ENCODE measurements at regions not wholly inside any gene's neighbourhood (a gene's known extent, or its start where the extent isn't known, plus 50 kb on each side); places are given as distances from the start of the nearest gene placed in this dataset.

- TF ChIP-seq CTCF (IDR thresholded peaks at IDR 0.05) (no peak), ZNF671 (CRISPR knock-in tag; IDR thresholded peaks at IDR 0.05) (no peak), E2F1 (CRISPR knock-in tag; IDR thresholded peaks at IDR 0.05) (no peak), NR3C1 (CRISPR knock-in tag; conservative IDR thresholded peaks at IDR 0.05; ENCODE audit: low read depth) (no peak)
These were observed 206.6 kb downstream of the ACKR3 start (continued) for GRCh38 chr2:236776206-236776605.

GRCh38 chr2:236776695-236777251 is 207.1 kb downstream of the ACKR3 start:
- TF ChIP-seq ATF3 (CRISPR knock-in tag; conservative IDR thresholded peaks at IDR 0.05): no peak
- TF ChIP-seq CREM (CRISPR knock-in tag; IDR thresholded peaks at IDR 0.05): no peak
- TF ChIP-seq NR1H2 (CRISPR knock-in tag; IDR thresholded peaks at IDR 0.05): no peak
- no peak for TF ChIP-seq NFE2L1 (CRISPR knock-in tag; IDR thresholded peaks at IDR 0.05)
- TF ChIP-seq SMAD3 (CRISPR knock-in tag; IDR thresholded peaks at IDR 0.05; ENCODE audit: borderline replicate concordance): no peak
- no peak for TF ChIP-seq ZNF512 (CRISPR knock-in tag; IDR thresholded peaks at IDR 0.05; ENCODE audit: borderline replicate concordance)
- TF ChIP-seq TEAD1 (CRISPR knock-in tag; IDR thresholded peaks at IDR 0.05): no peak
- TF ChIP-seq E2F1 (CRISPR knock-in tag; IDR thresholded peaks at IDR 0.05): no peak
- no peak for TF ChIP-seq E2F5 (CRISPR knock-in tag; IDR thresholded peaks at IDR 0.05)
- TF ChIP-seq GTF2I (CRISPR knock-in tag; conservative IDR thresholded peaks at IDR 0.05): no peak
- no peak for TF ChIP-seq ZNF281 (CRISPR knock-in tag; IDR thresholded peaks at IDR 0.05)
- TF ChIP-seq GRHL2 (CRISPR knock-in tag; IDR thresholded peaks at IDR 0.05; ENCODE audit: insufficient replicate concordance, severe bottlenecking): no peak
- TF ChIP-seq ZNF138 (CRISPR knock-in tag; conservative IDR thresholded peaks at IDR 0.05): no peak
- no peak for TF ChIP-seq NR3C1 (CRISPR knock-in tag; conservative IDR thresholded peaks at IDR 0.05; ENCODE audit: low read depth)
- no peak for TF ChIP-seq ELF4 (CRISPR knock-in tag; IDR thresholded peaks at IDR 0.05; ENCODE audit: low read depth)
- TF ChIP-seq ATF6 (CRISPR knock-in tag; IDR thresholded peaks at IDR 0.05): no peak
- H3K27ac Mint-ChIP-seq: no peak overlapping the region
- ATAC-seq (no peak), DNase-seq (ENCODE audit: low spot score) (no peak)
- no peaks in the 10 kb centered on the region for H3K27me3 Mint-ChIP-seq (ENCODE audit: low read depth)
- H3K9me3 Mint-ChIP-seq: 0 out of 2 replicates have a peak, but pooled peaks cover 3% of the 10 kb centered on the region
- ChIA-PET CTCF (interaction anchor here (1.1 kb wide), 1 partner anchor 251 kb away, joined by 4 read pairs; no protein-coding TSS in a partner anchor), POLR2A (no interaction called here)
- no peak overlapping the region for H3K4me3 Mint-ChIP-seq
- no peaks in the 10 kb centered on the region for H3K4me1 Mint-ChIP-seq
- no peaks in the 10 kb centered on the region for H3K36me3 Mint-ChIP-seq
